OCI-M1 (cell line): ENCODE measurements at regions not wholly inside any gene's neighbourhood (a gene's known extent, or its start where the extent isn't known, plus 50 kb on each side); places are given as distances from the start of the nearest gene placed in this dataset.

ENCODE experiments used
- DNase-seq: peaks from one replicate; lab custom pipeline; 2025; lab: John Stamatoyannopoulos, UW

DNA sequence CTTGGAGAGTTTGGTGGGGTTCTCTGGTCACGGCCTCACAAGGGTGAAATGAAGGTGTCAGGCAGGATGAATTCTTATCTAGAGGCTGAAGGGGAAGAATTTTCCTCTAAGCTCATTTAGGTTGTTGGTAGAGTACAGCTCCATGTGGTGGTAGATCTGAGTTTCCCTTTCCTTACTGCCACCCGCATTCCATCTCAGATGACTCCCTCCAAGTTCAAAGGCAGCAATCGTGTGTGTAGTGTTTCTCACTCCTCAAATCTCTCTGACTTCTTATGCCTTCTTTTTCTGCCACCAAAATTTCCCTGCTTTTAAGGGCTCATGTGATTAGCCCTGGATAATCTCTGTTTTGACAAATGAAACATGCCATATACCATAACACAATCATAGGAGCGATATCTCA is 135.5 kb upstream of the MYOCD start:
- no peak for DNase-seq

GRCh38 chr17:12536021-12536420 is 129.7 kb upstream of the MYOCD start:
- DNase-seq, result no peak

- DNase-seq, result no peak
Observed at GRCh38 chr17:12536472-12536871, 129.2 kb upstream of the MYOCD start.

DNA sequence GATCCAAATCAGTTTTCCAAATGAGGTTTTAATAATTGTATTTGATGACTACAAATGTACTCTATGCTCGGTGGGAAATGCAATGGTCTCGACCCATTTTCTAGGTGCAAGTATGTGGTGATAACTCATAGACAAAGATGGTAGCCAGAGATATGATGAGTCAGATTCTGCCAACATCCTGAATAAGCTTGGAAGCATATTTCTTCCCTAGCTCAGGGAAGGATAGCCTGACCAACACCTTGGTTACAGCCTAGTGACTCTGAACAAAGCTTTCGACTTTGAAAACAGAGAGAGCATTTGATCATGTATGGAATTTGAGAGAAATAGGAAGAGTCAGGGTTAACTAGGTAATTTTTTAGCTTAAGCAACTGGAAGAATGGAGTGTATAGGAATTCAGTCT is 128.3 kb upstream of the MYOCD start:
- DNase-seq, result no peak

DNA sequence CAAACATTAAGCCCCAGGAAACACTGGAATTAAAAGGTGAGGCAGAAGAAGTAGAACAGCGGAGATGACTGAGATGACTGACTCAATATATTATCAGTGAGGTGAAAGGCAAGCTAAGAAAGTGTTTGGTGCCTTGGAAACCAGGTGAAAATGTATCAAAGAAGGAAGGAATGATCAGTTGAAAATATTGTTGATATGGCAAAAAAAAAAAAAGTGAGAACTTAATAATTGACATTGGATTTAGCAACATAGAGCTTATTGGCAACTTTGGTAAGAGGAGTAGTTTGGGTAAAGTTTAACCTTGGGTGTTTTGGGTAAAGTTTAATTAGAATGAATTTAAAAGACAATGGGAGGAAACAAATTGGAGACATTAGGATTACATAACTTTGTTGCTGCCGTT is 127.7 kb upstream of the MYOCD start:
- no peak for DNase-seq

- peak; percentile 40 for DNase-seq
Observed at GRCh38 chr17:12545877-12546513, 119.7 kb upstream of the MYOCD start.

DNA sequence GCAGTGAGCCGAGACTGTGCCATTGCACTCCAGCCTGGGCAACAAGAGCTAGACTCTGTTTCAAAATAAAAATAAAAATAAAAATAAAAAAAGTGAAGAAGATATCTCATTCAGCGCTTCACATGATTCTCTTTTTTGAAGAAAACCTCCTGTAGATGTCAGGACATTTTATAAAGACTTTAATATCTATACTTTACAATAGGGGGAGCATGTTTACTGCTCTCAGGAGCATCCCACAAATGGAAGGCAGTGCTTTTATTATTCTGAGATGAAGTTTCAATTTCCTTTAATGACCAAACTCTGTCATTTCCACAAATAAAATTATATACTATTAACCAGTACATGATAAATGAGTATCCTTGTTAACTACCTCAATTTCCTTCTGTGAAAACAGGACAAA is 118.7 kb upstream of the MYOCD start:
- no peak for DNase-seq

DNA sequence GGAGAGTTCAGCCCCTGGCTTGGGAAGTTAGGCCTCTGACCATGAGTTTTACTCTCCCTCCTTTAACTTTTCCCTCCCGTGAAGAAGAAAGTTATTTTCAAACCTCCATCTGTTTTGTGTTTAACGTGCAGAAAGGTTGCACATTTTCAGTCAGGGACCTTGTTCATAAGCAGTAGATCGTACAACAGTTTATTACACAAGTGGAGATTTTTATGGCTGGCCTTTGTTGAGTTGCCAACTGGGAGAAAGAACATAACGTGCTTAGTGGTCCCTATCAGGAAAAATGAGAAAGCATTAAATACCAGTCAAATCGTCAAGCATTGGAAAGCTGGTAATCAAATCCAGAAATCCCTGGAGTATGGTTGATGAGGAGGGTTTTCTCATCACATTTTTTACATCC is 117.9 kb upstream of the MYOCD start:
- DNase-seq, result no peak

DNA sequence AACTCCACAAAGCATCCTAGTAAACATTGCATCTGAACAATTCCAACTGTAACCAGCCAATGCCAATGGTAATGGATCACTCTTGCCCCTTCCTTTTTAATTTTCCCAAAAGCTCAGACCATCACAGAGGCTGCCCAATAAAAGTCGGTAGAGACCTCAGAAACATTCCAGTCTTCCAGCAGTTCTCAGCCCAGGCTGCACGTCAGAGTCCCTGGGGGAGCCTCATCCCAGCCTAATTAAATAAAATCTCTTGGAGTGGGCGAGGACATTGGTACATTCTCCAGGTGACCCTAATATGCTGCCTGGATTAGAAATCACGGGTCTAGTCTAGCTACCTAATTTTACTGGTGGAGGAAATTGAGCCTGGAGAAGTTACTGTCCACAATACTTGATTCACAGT is 117.1 kb upstream of the MYOCD start:
- DNase-seq, result no peak

DNA sequence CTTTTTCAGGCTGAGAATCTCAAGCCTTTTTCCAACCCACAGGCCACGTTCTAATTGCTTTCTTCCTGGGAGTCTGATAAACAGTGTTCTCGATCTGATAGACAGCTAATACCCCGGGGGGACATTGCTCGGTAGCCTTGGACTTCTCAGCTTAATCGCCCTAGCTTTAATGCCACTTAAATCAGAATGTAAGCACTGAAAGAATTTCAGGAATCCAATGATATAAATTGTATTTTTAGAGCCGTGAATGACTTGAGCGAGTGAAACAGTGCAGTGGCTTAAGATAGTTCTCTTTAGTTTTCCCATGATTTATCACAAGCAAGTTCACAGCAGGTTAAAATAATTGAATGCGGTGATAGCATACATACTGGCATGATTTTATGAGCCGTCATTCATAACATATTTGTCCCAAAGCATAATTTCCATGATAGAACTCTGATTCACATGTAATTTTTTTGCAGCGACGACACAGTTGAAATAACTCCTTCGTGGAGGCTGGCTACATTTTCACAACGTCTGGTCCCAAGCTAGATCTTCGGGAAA is 116.1 kb upstream of the MYOCD start:
- DNase-seq, result no peak

- no peak for DNase-seq
Observed at GRCh38 chr17:12553625-12554024, 112.1 kb upstream of the MYOCD start.

DNA sequence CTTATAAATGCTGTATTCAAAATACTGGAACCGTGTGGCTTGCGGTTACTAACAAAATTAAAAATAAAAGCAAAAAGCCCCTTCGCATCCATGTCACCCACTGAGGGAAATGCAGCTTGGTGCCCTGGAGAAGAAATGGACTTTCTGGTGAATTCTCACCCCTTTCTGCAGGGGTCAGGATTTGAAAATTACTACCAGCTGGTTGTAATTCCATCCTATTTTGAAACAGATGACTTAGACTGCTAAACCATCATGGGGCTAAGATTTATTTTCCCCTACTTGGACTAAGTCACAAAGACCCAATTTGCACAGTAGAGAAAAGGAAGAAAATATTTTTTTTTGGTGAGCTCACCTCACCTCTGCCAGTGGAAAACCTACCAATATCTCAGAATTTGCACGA is 111.4 kb upstream of the MYOCD start:
- no peak for DNase-seq

- DNase-seq, result no peak
Observed at GRCh38 chr17:12566291-12566690, 99.4 kb upstream of the MYOCD start.

GRCh38 chr17:12567077-12568053 is 98.3 kb upstream of the MYOCD start:
- no peak for DNase-seq

GRCh38 chr17:12568358-12569251 is 97.1 kb upstream of the MYOCD start:
- DNase-seq, result no peak

- no peak for DNase-seq
Observed at GRCh38 chr17:12571606-12572005, 94.1 kb upstream of the MYOCD start.

DNA sequence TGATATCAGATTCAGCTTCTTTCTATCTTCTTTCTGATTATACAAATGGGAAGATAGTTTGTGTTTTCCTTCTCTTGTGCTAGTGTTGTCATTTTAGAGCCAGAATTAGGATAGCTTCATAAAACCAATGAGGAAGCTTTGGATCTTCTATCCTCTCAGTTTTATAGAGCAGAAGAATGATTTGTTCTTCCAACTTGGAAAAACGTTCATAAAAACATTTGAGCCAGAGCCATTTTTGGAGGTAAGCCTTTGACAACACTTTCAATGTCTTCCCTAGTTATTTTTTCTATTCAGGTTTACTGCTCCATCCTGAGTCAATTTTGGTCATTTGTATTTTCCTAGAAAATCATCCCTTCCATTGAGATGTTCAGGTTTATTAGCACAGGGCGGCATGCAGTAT is 91.2 kb upstream of the MYOCD start:
- DNase-seq, result no peak

DNA sequence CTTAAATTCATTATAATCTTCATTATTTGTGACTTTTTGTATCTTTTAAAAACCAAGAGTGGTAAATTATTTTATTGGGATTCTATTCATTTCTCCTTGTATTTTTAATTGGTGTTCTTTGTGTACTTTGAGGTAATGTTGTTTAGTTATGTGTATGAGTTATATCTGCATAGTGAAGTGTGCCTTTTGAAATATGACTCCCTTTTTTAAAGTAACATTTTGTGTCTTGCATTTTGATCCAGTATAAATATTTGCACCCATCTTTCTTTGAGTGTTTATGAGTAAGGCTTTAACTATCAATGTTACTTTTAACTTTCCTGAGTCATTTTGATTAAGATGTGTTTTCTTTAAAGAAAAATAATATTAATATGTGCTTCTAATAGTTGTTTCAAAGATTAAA is 90.0 kb upstream of the MYOCD start:
- no peak for DNase-seq

- DNase-seq, result no peak
Observed at GRCh38 chr17:12579288-12579687, 86.4 kb upstream of the MYOCD start.

DNA sequence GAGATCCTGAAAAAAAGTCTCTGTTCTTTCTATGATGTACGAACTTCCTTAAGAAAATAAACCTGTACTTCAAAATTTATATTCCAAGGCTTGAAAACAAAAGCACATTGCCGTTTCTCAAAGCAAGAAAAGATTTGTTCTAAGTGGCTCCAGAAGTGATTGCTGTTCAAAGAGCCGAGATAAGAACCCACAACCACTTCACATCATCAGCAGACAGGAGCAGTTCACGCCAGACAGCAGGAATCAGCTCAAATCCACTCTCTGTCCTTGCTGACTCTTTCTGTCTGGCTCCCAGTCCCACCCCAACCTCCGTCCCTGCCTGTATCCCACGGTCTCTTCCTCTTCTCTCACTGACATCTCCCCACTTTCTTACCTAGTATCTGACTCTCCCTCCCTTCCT is 85.0 kb upstream of the MYOCD start:
- peak; percentile 0 for DNase-seq

DNA sequence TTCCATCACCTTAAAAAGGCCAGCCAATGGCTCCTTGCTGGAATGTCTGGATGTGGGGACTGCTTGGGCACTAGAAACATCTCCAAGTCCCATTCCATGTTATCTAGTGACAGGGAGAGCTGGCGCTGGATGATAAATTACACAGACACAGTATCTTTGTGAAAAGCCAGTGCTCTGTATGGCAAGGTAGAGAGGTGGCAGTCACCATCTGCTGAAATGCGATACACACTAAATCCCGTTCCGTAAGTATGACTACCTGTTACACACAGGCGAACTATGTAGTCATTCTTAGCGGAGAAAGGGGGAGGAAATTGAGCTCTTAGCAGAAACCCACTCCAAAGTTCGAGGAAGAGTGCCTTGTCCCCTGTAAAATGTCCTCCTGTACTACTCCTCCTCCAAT is 81.0 kb upstream of the MYOCD start:
- no peak for DNase-seq

DNA sequence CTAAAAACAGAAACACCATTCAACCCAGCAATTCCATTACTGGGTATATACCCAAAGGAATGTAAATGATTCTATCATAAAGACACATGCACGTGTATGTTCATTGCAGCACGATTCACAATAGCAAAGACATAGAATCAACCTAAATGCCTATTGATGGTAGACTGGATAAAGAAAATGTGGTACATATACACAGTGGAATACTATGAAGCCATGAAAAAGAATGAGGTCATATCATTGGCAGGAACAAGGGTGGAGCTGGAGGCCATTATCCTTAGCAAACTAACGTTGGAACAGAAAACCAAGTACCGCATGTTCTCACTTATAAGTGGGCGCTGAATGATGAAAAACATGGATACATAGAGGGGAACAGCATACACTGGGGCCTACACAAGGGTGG is 77.2 kb upstream of the MYOCD start:
- no peak for DNase-seq
